ENCODE measurements at regions not wholly inside any gene's neighbourhood (a gene's known extent, or its start where the extent isn't known, plus 50 kb on each side); places are given as distances from the start of the nearest gene placed in this dataset.

GRCh38 chr6:55654445-55654844 lies 75.5 kb upstream of the HMGCLL1 start:
- no peak overlapping the region for H3K4me3 ChIP-seq (ENCODE audit: low read depth, low read length, poor library complexity, severe bottlenecking)
- TF ChIP-seq CTCF (conservative IDR thresholded peaks at IDR 0.05; ENCODE audit: low read length) = no peak
- TF ChIP-seq EZH2phosphoT487 (IDR thresholded peaks at IDR 0.05; ENCODE audit: borderline replicate concordance, low read depth, low read length) = no peak
- H3K4me2 ChIP-seq (ENCODE audit: low read length) = no peak overlapping the region

DNA sequence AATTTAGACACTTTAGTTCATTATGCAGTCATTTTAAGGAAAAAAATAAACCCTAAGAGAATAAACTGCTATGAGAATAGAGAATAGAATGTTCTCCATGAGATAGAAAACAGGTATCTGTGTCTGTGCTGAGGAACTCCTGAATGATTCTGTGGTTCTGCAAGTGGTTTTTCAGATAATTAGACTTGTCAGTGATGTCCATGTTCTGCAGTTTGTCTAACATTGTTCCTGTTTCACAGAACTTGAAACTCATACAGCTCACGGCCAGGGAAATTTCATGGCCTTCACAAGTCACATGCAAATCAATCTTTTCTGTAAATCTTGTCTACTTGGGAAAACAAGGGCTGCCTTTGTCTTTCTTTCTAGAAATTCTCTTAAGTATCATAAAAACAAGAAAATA lies 73.4 kb upstream of the HMGCLL1 start:
- ChIA-PET CTCF (ENCODE audit: unreplicated experiment) (no interaction called here), POLR2A (no interaction called here)
- no peak for DNase-seq (ENCODE audit: low spot score)
- Histone ChIP-seq H4K20me1 (ENCODE audit: insufficient read depth, low read length) (no peaks in the 10 kb centered on the region), H3K27ac (ENCODE audit: low read depth, low read length, poor library complexity, severe bottlenecking) (no peak overlapping the region), H2AFZ (ENCODE audit: low read length) (no peak overlapping the region), H3K9me2 (ENCODE audit: insufficient read depth, low read length) (no peaks in the 10 kb centered on the region), H3K9me3 (ENCODE audit: low read length) (no peaks in the 10 kb centered on the region), H3K79me2 (ENCODE audit: insufficient read depth, low read depth, low read length) (no peaks in the 10 kb centered on the region), H3K4me3 (ENCODE audit: low read depth, low read length, poor library complexity, severe bottlenecking) (no peak overlapping the region), H3K4me2 (ENCODE audit: low read length) (no peak overlapping the region), H3K4me1 (ENCODE audit: insufficient read depth, low read length, poor library complexity, severe bottlenecking) (no peaks in the 10 kb centered on the region), H3K36me3 (ENCODE audit: insufficient read depth, low read length) (no peaks in the 10 kb centered on the region)
- TF ChIP-seq EZH2phosphoT487 (IDR thresholded peaks at IDR 0.05; ENCODE audit: borderline replicate concordance, low read depth, low read length) = no peak
- no peak for TF ChIP-seq CTCF (conservative IDR thresholded peaks at IDR 0.05; ENCODE audit: low read length)
- BruUV-seq (replicated peaks) = no TSS peak
- intact Hi-C loops (cut with micrococcal nuclease; ENCODE audit: unreplicated experiment) = no loop called here

More at GRCh38 chr6:55654445-55654844, 75.5 kb upstream of the HMGCLL1 start:
- H4K20me1 ChIP-seq (ENCODE audit: insufficient read depth, low read length) = no peaks in the 10 kb centered on the region
- H3K4me1 ChIP-seq (ENCODE audit: insufficient read depth, low read length, poor library complexity, severe bottlenecking) = no peaks in the 10 kb centered on the region
- no peak for DNase-seq (ENCODE audit: low spot score)
- no peaks in the 10 kb centered on the region for H3K36me3 ChIP-seq (ENCODE audit: insufficient read depth, low read length)
- no peaks in the 10 kb centered on the region for H3K79me2 ChIP-seq (ENCODE audit: insufficient read depth, low read depth, low read length)
- H3K9me2 ChIP-seq (ENCODE audit: insufficient read depth, low read length) = no peaks in the 10 kb centered on the region
- H3K9me3 ChIP-seq (ENCODE audit: low read length) = no peaks in the 10 kb centered on the region
- CTCF ChIA-PET (ENCODE audit: unreplicated experiment) = no interaction called here
- no peak overlapping the region for H3K27ac ChIP-seq (ENCODE audit: low read depth, low read length, poor library complexity, severe bottlenecking)
- POLR2A ChIA-PET = no interaction called here
- H2AFZ ChIP-seq (ENCODE audit: low read length) = no peak overlapping the region
- no TSS peak for BruUV-seq (replicated peaks)
- intact Hi-C loops (cut with micrococcal nuclease; ENCODE audit: unreplicated experiment) = no loop called here

DNA sequence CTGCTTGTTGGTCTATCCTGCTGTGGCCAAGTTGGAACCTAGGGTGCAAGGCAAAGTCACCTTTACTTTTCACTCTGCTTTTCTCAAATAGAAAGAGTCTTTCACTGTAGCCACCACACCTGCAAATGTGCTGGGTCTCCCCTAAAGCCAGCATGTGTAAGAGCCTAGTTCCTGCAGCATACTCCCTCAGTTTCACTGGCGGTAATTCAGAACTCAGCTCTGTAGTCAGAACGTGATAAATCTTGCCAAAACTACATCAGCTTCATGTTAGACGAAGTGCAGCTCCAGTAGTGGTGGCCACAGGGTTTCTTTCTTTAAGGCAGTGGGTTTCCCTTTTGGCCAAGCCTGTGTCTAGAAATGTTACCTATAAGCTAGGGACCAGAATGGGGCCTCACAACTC lies 72.0 kb upstream of the HMGCLL1 start:
- intact Hi-C loops (cut with micrococcal nuclease; ENCODE audit: unreplicated experiment) = no loop called here
- Histone ChIP-seq H3K79me2 (ENCODE audit: insufficient read depth, low read depth, low read length) (no peaks in the 10 kb centered on the region), H2AFZ (ENCODE audit: low read length) (no peak overlapping the region), H3K4me3 (ENCODE audit: low read depth, low read length, poor library complexity, severe bottlenecking) (no peak overlapping the region), H3K36me3 (ENCODE audit: insufficient read depth, low read length) (no peaks in the 10 kb centered on the region), H3K27ac (ENCODE audit: low read depth, low read length, poor library complexity, severe bottlenecking) (no peak overlapping the region), H3K9me2 (ENCODE audit: insufficient read depth, low read length) (no peaks in the 10 kb centered on the region), H3K4me1 (ENCODE audit: insufficient read depth, low read length, poor library complexity, severe bottlenecking) (no peaks in the 10 kb centered on the region), H3K9me3 (ENCODE audit: low read length) (no peaks in the 10 kb centered on the region), H3K4me2 (ENCODE audit: low read length) (no peak overlapping the region), H4K20me1 (ENCODE audit: insufficient read depth, low read length) (no peaks in the 10 kb centered on the region)
- no peak for TF ChIP-seq EZH2phosphoT487 (IDR thresholded peaks at IDR 0.05; ENCODE audit: borderline replicate concordance, low read depth, low read length)
- no TSS peak for BruUV-seq (replicated peaks)
- ChIA-PET CTCF (ENCODE audit: unreplicated experiment) (no interaction called here), POLR2A (no interaction called here)
- DNase-seq (ENCODE audit: low spot score) = no peak

Measured in OCI-LY7 (cell line).